Muscle of arm (tissue), 1 donor: ENCODE measurements at regions not wholly inside any gene's neighbourhood (a gene's known extent, or its start where the extent isn't known, plus 50 kb on each side); places are given as distances from the start of the nearest gene placed in this dataset.

ENCODE experiments used
- DNase-seq: peaks from one replicate; pipeline ENCODE4 v3.0.0-alpha.2; 2013

- DNase-seq = no peak
Measured at GRCh38 chr18:71523483-71524435, 1020.4 kb downstream of the CBLN2 start.

GRCh38 chr18:71505526-71505925 lies 1038.6 kb downstream of the CBLN2 start:
- DNase-seq = no peak

GRCh38 chr18:71503222-71503621 lies 1040.9 kb downstream of the CBLN2 start:
- DNase-seq = no peak

GRCh38 chr18:71485611-71486010 lies 1058.5 kb downstream of the CBLN2 start:
- no peak for DNase-seq

- no peak for DNase-seq
Measured at GRCh38 chr18:71471963-71472725, 1072.0 kb downstream of the CBLN2 start.

- no peak for DNase-seq
Measured at GRCh38 chr18:71456206-71456605, 1087.9 kb downstream of the CBLN2 start.

- no peak for DNase-seq
Measured at GRCh38 chr18:71450257-71450656, 1093.9 kb downstream of the CBLN2 start.

- no peak for DNase-seq
Measured at GRCh38 chr18:71443706-71444480, 1100.2 kb downstream of the CBLN2 start.

- DNase-seq = peak; percentile 18
Measured at GRCh38 chr18:71442731-71443141, 1101.4 kb downstream of the CBLN2 start.

GRCh38 chr18:71441156-71441555 lies 1103.0 kb downstream of the CBLN2 start:
- DNase-seq = no peak

GRCh38 chr18:71437511-71437910 lies 1106.6 kb downstream of the CBLN2 start:
- DNase-seq = no peak

- no peak for DNase-seq
Measured at GRCh38 chr18:71433373-71433772, 1110.8 kb downstream of the CBLN2 start.

GRCh38 chr18:71431689-71432088 lies 1112.5 kb downstream of the CBLN2 start:
- DNase-seq = no peak

GRCh38 chr18:71431171-71431570 lies 1113.0 kb downstream of the CBLN2 start:
- DNase-seq = no peak

- DNase-seq = no peak
Measured at GRCh38 chr18:71426441-71426840, 1117.7 kb downstream of the CBLN2 start.

GRCh38 chr18:71405169-71405809 lies 1116.4 kb downstream of the SOCS6 start:
- no peak for DNase-seq

GRCh38 chr18:71403501-71403900 lies 1114.7 kb downstream of the SOCS6 start:
- no peak for DNase-seq

GRCh38 chr18:71398531-71398930 lies 1109.7 kb downstream of the SOCS6 start:
- no peak for DNase-seq

GRCh38 chr18:71388148-71388547 lies 1099.3 kb downstream of the SOCS6 start:
- DNase-seq = no peak

GRCh38 chr18:71374294-71375000 lies 1085.6 kb downstream of the SOCS6 start:
- DNase-seq = no peak
